ENCODE measurements at regions not wholly inside any gene's neighbourhood (a gene's known extent, or its start where the extent isn't known, plus 50 kb on each side); places are given as distances from the start of the nearest gene placed in this dataset.
"Not testable (repeated sequence)": the region's sequence is repeated elsewhere in the genome, so short reads cannot be mapped to it uniquely, and the experiment has no call there.

GRCh38 chr12:92395322-92395721 lies 249.7 kb upstream of the BTG1 start:
- Mint-ChIP-seq H3K9me3 (peaks cover 32% of the 10 kb centered on the region), H3K36me3 (peaks cover 2% of the 10 kb centered on the region), H3K4me1 (peaks cover 6% of the 10 kb centered on the region), H3K4me3 (no peak overlapping the region), H3K27ac (no peak overlapping the region), H3K27me3 (ENCODE audit: insufficient read depth, low read depth) (peaks cover 6% of the 10 kb centered on the region)
- no peaks in the 10 kb centered on the region for H3K36me3 ChIP-seq
- H3F3A ChIP-seq (ENCODE audit: low read depth) = peaks cover 9% of the 10 kb centered on the region
- H3K79me2 ChIP-seq (ENCODE audit: low read depth) = no peaks in the 10 kb centered on the region
- no peak overlapping the region for H3K4me2 ChIP-seq
- no peaks in the 10 kb centered on the region for H4K20me1 ChIP-seq (ENCODE audit: low read depth)
- no peaks in the 10 kb centered on the region for H3K9me3 ChIP-seq (ENCODE audit: low read depth)
- TF ChIP-seq EZH2 (IDR thresholded peaks at IDR 0.05) = no peak
- no peak for TF ChIP-seq EZH2phosphoT487 (IDR thresholded peaks at IDR 0.05)
- TF ChIP-seq CTCF (IDR thresholded peaks at IDR 0.05) = no peak
- H3K27me3 ChIP-seq = no peaks in the 10 kb centered on the region
- no peak overlapping the region for H3K27ac ChIP-seq
- no peak overlapping the region for H3K9ac ChIP-seq
- no peak for DNase-seq (ENCODE audit: low spot score)
- H2AFZ ChIP-seq (replicated peaks) = no peak overlapping the region
- no peak overlapping the region for H3K4me3 ChIP-seq
- H3K4me1 ChIP-seq = peaks cover 10% of the 10 kb centered on the region

- Histone ChIP-seq H3K9ac (no peak overlapping the region), H3K27ac (no peak overlapping the region), H4K20me1 (ENCODE audit: low read depth) (no peaks in the 10 kb centered on the region), H3K27me3 (no peaks in the 10 kb centered on the region), H3K9me3 (ENCODE audit: low read depth) (no peaks in the 10 kb centered on the region), H3F3A (ENCODE audit: low read depth) (peaks cover 9% of the 10 kb centered on the region), H2AFZ (replicated peaks) (no peak overlapping the region), H3K4me3 (no peak overlapping the region), H3K4me2 (no peak overlapping the region), H3K4me1 (peaks cover 10% of the 10 kb centered on the region), H3K79me2 (ENCODE audit: low read depth) (no peaks in the 10 kb centered on the region), H3K36me3 (no peaks in the 10 kb centered on the region)
- H3K4me3 Mint-ChIP-seq = no peak overlapping the region
- peaks cover 6% of the 10 kb centered on the region for H3K27me3 Mint-ChIP-seq (ENCODE audit: insufficient read depth, low read depth)
- peaks cover 2% of the 10 kb centered on the region for H3K36me3 Mint-ChIP-seq
- no peak for TF ChIP-seq CTCF (IDR thresholded peaks at IDR 0.05)
- no peak for TF ChIP-seq EZH2phosphoT487 (IDR thresholded peaks at IDR 0.05)
- TF ChIP-seq EZH2 (IDR thresholded peaks at IDR 0.05) = no peak
- H3K27ac Mint-ChIP-seq = no peak overlapping the region
- no peak for DNase-seq (ENCODE audit: low spot score)
- peaks cover 6% of the 10 kb centered on the region for H3K4me1 Mint-ChIP-seq
- H3K9me3 Mint-ChIP-seq = peaks cover 32% of the 10 kb centered on the region
These were observed 249.2 kb upstream of the BTG1 start for GRCh38 chr12:92394895-92395294.

DNA sequence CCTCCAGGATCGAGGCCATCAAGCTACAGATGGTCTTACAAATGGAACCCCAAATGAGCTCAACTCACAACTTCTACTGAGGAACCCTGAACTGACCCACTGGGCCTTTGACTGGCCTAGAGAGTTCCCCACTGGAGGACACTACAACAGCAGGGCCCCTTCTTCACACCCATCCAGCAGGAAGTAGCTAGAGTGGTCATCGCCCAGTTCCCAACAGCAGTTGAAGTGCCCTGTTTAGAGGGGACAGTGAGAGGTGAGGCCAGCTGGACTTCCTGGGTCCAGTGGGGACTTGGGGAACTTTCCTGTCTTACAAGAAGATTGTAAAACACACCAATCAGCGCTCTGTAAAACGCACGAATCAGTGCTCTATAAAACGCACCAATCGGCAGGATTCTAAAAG lies 247.9 kb upstream of the BTG1 start:
- peaks cover under 1% of the 10 kb centered on the region for H3K4me1 ChIP-seq
- no peak overlapping the region for H3K4me3 ChIP-seq
- H3K36me3 ChIP-seq = no peaks in the 10 kb centered on the region
- H3K9ac ChIP-seq = no peak overlapping the region
- no peaks in the 10 kb centered on the region for H3K27me3 ChIP-seq
- TF ChIP-seq CTCF (IDR thresholded peaks at IDR 0.05) (no peak), EZH2phosphoT487 (IDR thresholded peaks at IDR 0.05) (no peak)
- no peaks in the 10 kb centered on the region for H4K20me1 ChIP-seq (ENCODE audit: low read depth)
- no peak for DNase-seq (ENCODE audit: low spot score)
- no peak overlapping the region for H3K27ac ChIP-seq
- no peak overlapping the region for H3K27ac Mint-ChIP-seq
- H2AFZ ChIP-seq (replicated peaks) = no peak overlapping the region
- peaks cover 6% of the 10 kb centered on the region for H3K27me3 Mint-ChIP-seq (ENCODE audit: insufficient read depth, low read depth)
- peaks cover 2% of the 10 kb centered on the region for H3K36me3 Mint-ChIP-seq
- no peaks in the 10 kb centered on the region for H3K79me2 ChIP-seq (ENCODE audit: low read depth)
- H3F3A ChIP-seq (ENCODE audit: low read depth) = peaks cover under 1% of the 10 kb centered on the region
- H3K4me1 Mint-ChIP-seq = peaks cover 4% of the 10 kb centered on the region
- no peak overlapping the region for H3K4me2 ChIP-seq
- no peak overlapping the region for H3K4me3 Mint-ChIP-seq
- no peaks in the 10 kb centered on the region for H3K9me3 ChIP-seq (ENCODE audit: low read depth)
- H3K9me3 Mint-ChIP-seq = peaks cover 32% of the 10 kb centered on the region

DNA sequence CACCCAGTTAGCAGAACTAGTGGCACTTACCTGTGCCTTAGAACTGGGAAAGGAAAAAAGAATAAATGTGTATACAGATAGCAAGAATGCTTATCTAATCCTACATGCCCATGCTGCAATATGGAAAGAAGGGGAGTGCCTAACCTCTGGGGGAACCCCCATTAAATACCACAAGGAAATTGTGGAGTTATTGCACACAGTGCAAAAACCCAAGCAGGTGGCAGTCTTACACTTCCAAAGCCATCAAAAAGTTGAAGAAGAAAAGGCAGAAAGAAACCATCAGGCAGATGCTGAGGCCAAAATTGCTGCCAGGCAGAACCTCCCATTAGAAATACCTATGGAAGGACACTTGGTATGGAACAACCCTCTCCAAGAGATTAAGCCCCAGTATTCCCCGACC lies 246.1 kb upstream of the BTG1 start:
- H3K4me1 ChIP-seq; H3K36me3 ChIP-seq; H3K4me3 Mint-ChIP-seq; H3K27me3 ChIP-seq; H2AFZ ChIP-seq (replicated peaks); H3K9me3 ChIP-seq (ENCODE audit: low read depth); H3K4me1 Mint-ChIP-seq; H3K79me2 ChIP-seq (ENCODE audit: low read depth); H3F3A ChIP-seq (ENCODE audit: low read depth); H3K27ac ChIP-seq; H3K4me3 ChIP-seq; DNase-seq (ENCODE audit: low spot score); H3K27me3 Mint-ChIP-seq (ENCODE audit: insufficient read depth, low read depth); H3K27ac Mint-ChIP-seq; H3K9ac ChIP-seq; H3K36me3 Mint-ChIP-seq; H4K20me1 ChIP-seq (ENCODE audit: low read depth); H3K4me2 ChIP-seq: not testable (repeated sequence)
- peaks cover 32% of the 10 kb centered on the region for H3K9me3 Mint-ChIP-seq

Data from neural progenitor cell (in vitro differentiated cells).